Heart left ventricle (tissue), 13 donors: ENCODE measurements at regions not wholly inside any gene's neighbourhood (a gene's known extent, or its start where the extent isn't known, plus 50 kb on each side); places are given as distances from the start of the nearest gene placed in this dataset.
"Not testable (repeated sequence)": the region's sequence is repeated elsewhere in the genome, so short reads cannot be mapped to it uniquely, and the experiment has no call there.

Experiments
- POLR2A ChIP-seq, 2 donors: fragments of 450-650 bp; IDR thresholded peaks; one replicate each; pipeline ENCODE4 v1.6.1; 2017; ENCODE audit warnings: antibody characterized with exemption in 2 of 2, mild to moderate bottlenecking in 2 of 2, moderate library complexity in 2 of 2
- TF ChIP-seq, protein P1 (sequence below), 12 donors: fragments of 200-600 bp; sonication (generic) in 4 of 12; IDR thresholded peaks; one replicate each; pipeline versions ENCODE4 v1.5.0 to v1.8.0; 2018 to 2022; ENCODE audit warnings: antibody characterized with exemption in 12 of 12, mild to moderate bottlenecking in 5 of 12
- donor health status: ischemic (EF 13 %, LVEDD 7.1; RV severe dilation, severe dysfunction).
- donor health status: DM: no; HTN: yes; CAD: no.
- donor health status: DM: no; HTN: no; CAD: no.
- donor health status: ischemic (EF 25% LVEDD 6.9; RV normal size, moderate dysfunction).
- donor health status: ischemic (EF 25% LVEDD 5.7; RV mildly dilated, moderate dysfunction).
- donor health status: ischemic (EF 35%, LVEDD 5.7; RV mildly dilated, moderate dysfunction).
- donor health status: nonischemic (EF 11% LVEDD 7.7; RV severe dilation, severe dysfunction).
- donor health status: DM: yes; HTN: yes; CAD: no.
- donor health status: PGD.
- donor health status: ischemic (EF 29% LVEDD 5.4; RV normal size, mild dysfunction).
- donor health status: nonischemic (EF 23%, LVEDD 6.1; RV moderate dilation, normal function).

DNA sequence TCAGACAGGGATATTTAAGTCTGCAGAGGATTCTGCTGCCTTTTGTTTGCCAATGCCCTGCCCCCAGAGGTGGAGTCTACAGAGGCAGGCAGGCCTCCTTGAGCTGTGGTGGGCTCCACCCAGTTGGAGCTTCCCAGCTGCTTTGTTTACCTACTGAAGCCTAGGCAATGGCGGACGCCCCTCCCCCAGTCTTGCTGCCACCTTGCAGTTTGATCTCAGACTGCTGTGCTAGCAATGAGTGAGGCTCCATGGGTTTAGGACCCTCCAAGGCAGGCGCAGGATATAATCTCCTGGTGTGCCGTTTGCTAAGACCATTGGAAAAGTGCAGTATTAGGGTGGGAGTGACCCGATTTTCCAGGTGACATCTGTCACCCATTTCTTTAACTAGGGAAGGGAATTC is 132.7 kb downstream of the UNC93B1 start:
- TF ChIP-seq, protein P1, sequence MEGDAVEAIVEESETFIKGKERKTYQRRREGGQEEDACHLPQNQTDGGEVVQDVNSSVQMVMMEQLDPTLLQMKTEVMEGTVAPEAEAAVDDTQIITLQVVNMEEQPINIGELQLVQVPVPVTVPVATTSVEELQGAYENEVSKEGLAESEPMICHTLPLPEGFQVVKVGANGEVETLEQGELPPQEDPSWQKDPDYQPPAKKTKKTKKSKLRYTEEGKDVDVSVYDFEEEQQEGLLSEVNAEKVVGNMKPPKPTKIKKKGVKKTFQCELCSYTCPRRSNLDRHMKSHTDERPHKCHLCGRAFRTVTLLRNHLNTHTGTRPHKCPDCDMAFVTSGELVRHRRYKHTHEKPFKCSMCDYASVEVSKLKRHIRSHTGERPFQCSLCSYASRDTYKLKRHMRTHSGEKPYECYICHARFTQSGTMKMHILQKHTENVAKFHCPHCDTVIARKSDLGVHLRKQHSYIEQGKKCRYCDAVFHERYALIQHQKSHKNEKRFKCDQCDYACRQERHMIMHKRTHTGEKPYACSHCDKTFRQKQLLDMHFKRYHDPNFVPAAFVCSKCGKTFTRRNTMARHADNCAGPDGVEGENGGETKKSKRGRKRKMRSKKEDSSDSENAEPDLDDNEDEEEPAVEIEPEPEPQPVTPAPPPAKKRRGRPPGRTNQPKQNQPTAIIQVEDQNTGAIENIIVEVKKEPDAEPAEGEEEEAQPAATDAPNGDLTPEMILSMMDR (IDR thresholded peaks at IDR 0.05), result not testable (repeated sequence)
- TF ChIP-seq POLR2A (IDR thresholded peaks at IDR 0.05), result not testable (repeated sequence)
